Liver (tissue), 3 donors: ENCODE measurements at regions not wholly inside any gene's neighbourhood (a gene's known extent, or its start where the extent isn't known, plus 50 kb on each side); places are given as distances from the start of the nearest gene placed in this dataset.

Source experiments
- CTCF ChIP-seq: fragments of 150-350 bp; IDR thresholded peaks from 2 replicates; pipeline ENCODE4 v1.5.1; 2017; ENCODE audit warnings: improper control_type of control experiment, low read depth, low read length; ENCODE audit not compliant: missing input control
- RAD21 ChIP-seq, 2 donors: IDR thresholded peaks; 2 replicates each; pipeline ENCODE4 v1.6.1; 2016; ENCODE audit warnings: antibody characterized with exemption in 2 of 2, mild to moderate bottlenecking in 2 of 2
- donor health status: healthy.
- donor health status: healthy.

GRCh38 chr2:5897249-5897648 lies 205.1 kb downstream of the SOX11 start:
- no peak for TF ChIP-seq RAD21 (IDR thresholded peaks at IDR 0.05)
- no peak for TF ChIP-seq CTCF
